ENCODE measurements at regions not wholly inside any gene's neighbourhood (a gene's known extent, or its start where the extent isn't known, plus 50 kb on each side); places are given as distances from the start of the nearest gene placed in this dataset.

DNA sequence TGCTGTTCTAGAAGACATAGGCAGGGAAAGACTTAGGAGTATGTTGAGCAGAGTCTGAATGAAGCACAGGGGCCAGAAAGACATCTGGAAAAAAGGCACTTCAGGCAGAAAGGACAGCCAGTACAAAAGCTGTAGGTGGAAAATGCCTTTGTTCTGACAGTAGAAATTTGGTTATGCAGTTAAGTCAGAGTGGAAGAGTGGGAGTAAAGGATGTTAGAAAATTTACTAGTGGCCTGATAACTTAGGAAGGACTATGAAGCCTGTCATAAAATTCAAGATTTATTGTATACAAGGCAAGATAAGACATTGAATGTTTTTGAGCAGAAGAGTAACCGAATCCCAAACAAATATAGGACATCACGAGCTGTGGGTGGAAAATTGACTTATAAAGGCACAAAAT, 987.9 kb downstream of the PLA2G4A start:
- no peak overlapping the region for H3K27ac ChIP-seq
- 57 to 72% methylated on average over 2 of the region's 2 CpGs for WGBS, 2 donors
- TF ChIP-seq, protein P1, sequence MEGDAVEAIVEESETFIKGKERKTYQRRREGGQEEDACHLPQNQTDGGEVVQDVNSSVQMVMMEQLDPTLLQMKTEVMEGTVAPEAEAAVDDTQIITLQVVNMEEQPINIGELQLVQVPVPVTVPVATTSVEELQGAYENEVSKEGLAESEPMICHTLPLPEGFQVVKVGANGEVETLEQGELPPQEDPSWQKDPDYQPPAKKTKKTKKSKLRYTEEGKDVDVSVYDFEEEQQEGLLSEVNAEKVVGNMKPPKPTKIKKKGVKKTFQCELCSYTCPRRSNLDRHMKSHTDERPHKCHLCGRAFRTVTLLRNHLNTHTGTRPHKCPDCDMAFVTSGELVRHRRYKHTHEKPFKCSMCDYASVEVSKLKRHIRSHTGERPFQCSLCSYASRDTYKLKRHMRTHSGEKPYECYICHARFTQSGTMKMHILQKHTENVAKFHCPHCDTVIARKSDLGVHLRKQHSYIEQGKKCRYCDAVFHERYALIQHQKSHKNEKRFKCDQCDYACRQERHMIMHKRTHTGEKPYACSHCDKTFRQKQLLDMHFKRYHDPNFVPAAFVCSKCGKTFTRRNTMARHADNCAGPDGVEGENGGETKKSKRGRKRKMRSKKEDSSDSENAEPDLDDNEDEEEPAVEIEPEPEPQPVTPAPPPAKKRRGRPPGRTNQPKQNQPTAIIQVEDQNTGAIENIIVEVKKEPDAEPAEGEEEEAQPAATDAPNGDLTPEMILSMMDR (IDR thresholded peaks at IDR 0.05), result no peak
- no peak for TF ChIP-seq POLR2A (IDR thresholded peaks at IDR 0.05)
- no peaks in the 10 kb centered on the region for H3K9me3 ChIP-seq
- no peaks in the 10 kb centered on the region for H3K36me3 ChIP-seq (replicated peaks in 1 of 2; ENCODE audit: insufficient read depth in 1 of 2, low read depth in 2 of 2)
- intact Hi-C loops (cut with DNase I), result no loop called here
- no peak for DNase-seq
- ATAC-seq, result no peak
- no peak overlapping the region for H3K4me3 ChIP-seq
- no peaks in the 10 kb centered on the region for H3K4me1 ChIP-seq
- H3K27me3 ChIP-seq, result no peaks in the 10 kb centered on the region

DNA sequence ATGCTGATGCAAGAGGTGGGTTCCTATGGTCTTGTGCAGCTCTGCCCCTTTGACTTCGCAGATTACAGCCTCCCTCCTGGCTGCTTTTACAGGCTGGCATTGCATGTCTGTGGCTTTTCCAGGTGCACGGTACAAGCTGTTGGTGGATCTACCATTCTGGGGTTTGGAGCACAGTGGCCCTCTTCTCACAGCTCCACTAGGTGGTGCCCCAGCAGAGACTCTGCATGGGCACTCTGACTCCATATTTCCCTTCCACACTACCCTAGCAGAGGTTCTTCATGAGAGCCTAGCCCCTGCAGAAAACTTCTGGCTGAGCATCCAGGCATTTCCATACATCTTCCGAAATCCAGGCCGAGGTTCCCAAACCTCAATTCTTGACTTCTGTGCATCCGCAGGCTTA, 989.0 kb downstream of the PLA2G4A start:
- Histone ChIP-seq H3K36me3 (replicated peaks in 1 of 2; ENCODE audit: insufficient read depth in 1 of 2, low read depth in 2 of 2) (no peaks in the 10 kb centered on the region), H3K4me3 (no peak overlapping the region), H3K4me1 (no peaks in the 10 kb centered on the region), H3K27ac (no peak overlapping the region), H3K9me3 (no peaks in the 10 kb centered on the region), H3K27me3 (no peaks in the 10 kb centered on the region)
- 85 to 90% methylated on average over 5 of the region's 5 CpGs for WGBS, 2 donors
- no peak for TF ChIP-seq POLR2A (IDR thresholded peaks at IDR 0.05)
- TF ChIP-seq, protein P1 (IDR thresholded peaks at IDR 0.05), result no peak
- intact Hi-C loops (cut with DNase I), result no loop called here
- DNase-seq (no peak), ATAC-seq (no peak)

DNA sequence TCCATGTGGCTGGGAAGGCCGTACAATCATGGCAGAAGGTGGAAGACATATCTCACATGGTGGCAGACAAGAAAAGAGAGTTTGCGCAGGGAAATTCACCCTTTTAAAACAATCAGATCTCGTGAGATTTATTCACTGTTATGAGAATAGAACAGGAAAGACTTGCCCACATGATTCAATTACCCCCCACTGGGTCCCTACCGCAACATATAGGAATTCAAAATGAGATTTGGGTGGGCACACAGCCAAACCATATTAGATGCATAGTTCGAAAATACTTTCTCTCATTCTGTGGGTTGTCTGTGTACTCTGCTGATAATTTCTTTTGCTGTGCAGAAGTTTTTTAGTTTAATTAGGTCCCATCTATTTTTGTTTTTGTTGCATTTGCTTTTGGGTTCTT, 990.3 kb downstream of the PLA2G4A start:
- Histone ChIP-seq H3K9me3 (no peaks in the 10 kb centered on the region), H3K27ac (no peak overlapping the region), H3K36me3 (replicated peaks in 1 of 2; ENCODE audit: insufficient read depth in 1 of 2, low read depth in 2 of 2) (no peaks in the 10 kb centered on the region), H3K4me1 (no peaks in the 10 kb centered on the region), H3K4me3 (no peak overlapping the region), H3K27me3 (no peaks in the 10 kb centered on the region)
- ATAC-seq, result no peak
- TF ChIP-seq, protein P1 (IDR thresholded peaks at IDR 0.05), result no peak
- intact Hi-C loops (cut with DNase I), result no loop called here
- DNase-seq, result no peak
- 45 to 47% methylated on average over 5 of the region's 5 CpGs for WGBS, 2 donors

DNA sequence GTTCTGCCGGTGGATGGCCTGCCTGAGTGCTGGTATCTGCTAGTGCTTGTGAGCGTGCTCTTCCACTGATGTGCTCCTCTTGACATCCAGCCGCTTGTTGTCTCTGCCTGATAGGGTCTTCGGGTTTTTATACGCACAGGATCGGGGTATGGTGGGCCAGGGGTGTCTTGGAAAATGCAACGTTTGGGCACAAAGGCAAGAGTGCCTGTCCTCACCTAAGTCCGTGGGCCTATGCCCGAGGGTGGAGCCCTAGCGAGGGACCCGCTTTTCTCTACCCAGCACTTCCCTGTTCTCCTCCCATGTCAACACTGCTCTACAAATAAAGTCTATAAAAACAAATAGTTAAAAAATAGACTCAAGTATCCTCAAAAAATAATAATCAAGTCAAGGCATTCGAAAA, 1007.8 kb downstream of the PLA2G4A start:
- no peak for TF ChIP-seq POLR2A (IDR thresholded peaks at IDR 0.05)
- TF ChIP-seq, protein P1 (IDR thresholded peaks at IDR 0.05), result no peak
- H3K9me3 ChIP-seq, result no peaks in the 10 kb centered on the region
- no peaks in the 10 kb centered on the region for H3K36me3 ChIP-seq (replicated peaks in 1 of 2; ENCODE audit: insufficient read depth in 1 of 2, low read depth in 2 of 2)
- WGBS, 2 donors, result 89 to 93% methylated on average over 9 to 12 of the region's 12 CpGs
- H3K4me3 ChIP-seq, result no peak overlapping the region
- ATAC-seq (no peak), DNase-seq (no peak)
- H3K27ac ChIP-seq, result no peak overlapping the region
- intact Hi-C loops (cut with DNase I), result no loop called here
- H3K4me1 ChIP-seq, result peaks cover 18% of the 10 kb centered on the region
- H3K27me3 ChIP-seq, result no peaks in the 10 kb centered on the region

DNA sequence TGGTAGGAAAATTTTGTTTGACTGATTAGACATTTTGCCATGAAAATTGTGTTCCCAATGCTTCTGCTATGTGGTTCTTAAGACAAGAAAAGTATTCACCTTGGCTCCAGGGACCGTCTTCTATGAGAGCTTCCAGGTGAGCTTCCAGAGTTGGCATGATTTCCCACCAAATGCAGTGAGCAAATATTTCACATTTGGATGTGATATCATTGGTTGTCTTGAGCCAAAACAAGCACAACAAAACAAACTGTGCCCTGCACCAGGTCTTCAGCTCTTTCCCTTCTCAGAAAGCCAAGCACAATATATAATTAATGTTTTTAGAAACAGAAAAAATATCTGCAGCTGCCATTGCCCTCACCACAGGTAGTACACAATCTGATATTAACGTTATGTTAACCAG, 1009.0 kb downstream of the PLA2G4A start:
- Histone ChIP-seq H3K4me1 (peaks cover 18% of the 10 kb centered on the region), H3K9me3 (no peaks in the 10 kb centered on the region), H3K27ac (no peak overlapping the region), H3K4me3 (no peak overlapping the region), H3K36me3 (replicated peaks in 1 of 2; ENCODE audit: insufficient read depth in 1 of 2, low read depth in 2 of 2) (no peaks in the 10 kb centered on the region), H3K27me3 (no peaks in the 10 kb centered on the region)
- intact Hi-C loops (cut with DNase I), result no loop called here
- 16 to 17% methylated on average over 2 of the region's 2 CpGs for WGBS, 2 donors
- ATAC-seq, result peak; percentile 78
- TF ChIP-seq, protein P1 (IDR thresholded peaks at IDR 0.05), result no peak
- no peak for TF ChIP-seq POLR2A (IDR thresholded peaks at IDR 0.05)
- peak in 3 of 4 donors; percentile 18 to 50 (median 38) for DNase-seq

Measured in body of pancreas (tissue), 4 donors.